RWPE1 (cell line): ENCODE measurements at regions not wholly inside any gene's neighbourhood (a gene's known extent, or its start where the extent isn't known, plus 50 kb on each side); places are given as distances from the start of the nearest gene placed in this dataset.

ENCODE experiments used
- CTCF ChIA-PET: fragments of 350-600 bp; sonication (Branson Sonifier 250); formaldehyde crosslinking; extraction: SDS; loops from one replicate; lab custom pipeline; 2021; lab: Yijun Ruan, JAX
- POLR2A ChIA-PET: fragments of 400-600 bp; formaldehyde crosslinking; extraction: SDS; loops from one replicate; lab custom pipeline; 2020; ENCODE audit warnings: antibody characterized with exemption; ENCODE audit not compliant: low non-redundant PET; lab: Yijun Ruan, JAX
- DNase-seq: peaks from one replicate; pipeline ENCODE4 v3.0.0; 2012; ENCODE audit warnings: low spot score
- H3K27ac ChIP-seq: fragments of 450-650 bp; 2 replicates; pipeline ENCODE4 v1.5.1; 2017
- TF ChIP-seq, protein P1 (sequence below): fragments of 450-650 bp; conservative IDR thresholded peaks from 2 replicates; pipeline ENCODE4 v1.5.1; 2017; ENCODE audit warnings: low read depth, mild to moderate bottlenecking

DNA sequence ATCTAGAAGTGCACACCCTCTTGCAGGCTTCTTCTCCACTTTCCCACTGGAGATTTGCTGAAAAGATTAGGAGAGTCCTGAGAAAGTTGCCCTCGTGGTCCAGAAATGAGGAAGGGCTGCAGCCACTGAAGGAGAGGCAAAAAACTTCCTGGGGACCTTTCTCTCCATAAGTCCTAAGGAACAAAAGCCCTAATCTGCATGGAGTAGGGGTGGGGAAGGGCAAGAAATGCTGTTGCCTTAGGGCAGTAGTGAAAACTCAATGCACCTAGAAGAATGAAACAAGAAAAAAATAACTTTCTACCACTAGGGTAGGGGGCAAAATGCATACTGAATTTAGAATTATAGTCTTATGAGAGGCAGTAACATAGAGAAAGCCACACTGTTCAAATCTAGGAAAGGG is 1408.8 kb downstream of the PCDH19 start:
- no peak for DNase-seq
- TF ChIP-seq, protein P1, sequence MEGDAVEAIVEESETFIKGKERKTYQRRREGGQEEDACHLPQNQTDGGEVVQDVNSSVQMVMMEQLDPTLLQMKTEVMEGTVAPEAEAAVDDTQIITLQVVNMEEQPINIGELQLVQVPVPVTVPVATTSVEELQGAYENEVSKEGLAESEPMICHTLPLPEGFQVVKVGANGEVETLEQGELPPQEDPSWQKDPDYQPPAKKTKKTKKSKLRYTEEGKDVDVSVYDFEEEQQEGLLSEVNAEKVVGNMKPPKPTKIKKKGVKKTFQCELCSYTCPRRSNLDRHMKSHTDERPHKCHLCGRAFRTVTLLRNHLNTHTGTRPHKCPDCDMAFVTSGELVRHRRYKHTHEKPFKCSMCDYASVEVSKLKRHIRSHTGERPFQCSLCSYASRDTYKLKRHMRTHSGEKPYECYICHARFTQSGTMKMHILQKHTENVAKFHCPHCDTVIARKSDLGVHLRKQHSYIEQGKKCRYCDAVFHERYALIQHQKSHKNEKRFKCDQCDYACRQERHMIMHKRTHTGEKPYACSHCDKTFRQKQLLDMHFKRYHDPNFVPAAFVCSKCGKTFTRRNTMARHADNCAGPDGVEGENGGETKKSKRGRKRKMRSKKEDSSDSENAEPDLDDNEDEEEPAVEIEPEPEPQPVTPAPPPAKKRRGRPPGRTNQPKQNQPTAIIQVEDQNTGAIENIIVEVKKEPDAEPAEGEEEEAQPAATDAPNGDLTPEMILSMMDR, result no peak
- ChIA-PET POLR2A (no interaction called here), CTCF (no interaction called here)
- no peak overlapping the region for H3K27ac ChIP-seq

- DNase-seq, result no peak
- H3K27ac ChIP-seq, result no peak overlapping the region
- TF ChIP-seq, protein P1, result no peak
- ChIA-PET CTCF (interaction anchor here (0.6 kb wide), 1 partner anchor 1658 kb away, joined by 3 read pairs; no protein-coding TSS in a partner anchor), POLR2A (no interaction called here)
Measured at GRCh38 chrX:98962996-98963395, 1447.1 kb downstream of the PCDH19 start.

GRCh38 chrX:98956014-98956413 is 1454.1 kb downstream of the PCDH19 start:
- DNase-seq, result no peak

GRCh38 chrX:98939456-98939855 is 1470.6 kb downstream of the PCDH19 start:
- DNase-seq, result no peak
- ChIA-PET POLR2A (no interaction called here), CTCF (no interaction called here)
- TF ChIP-seq, protein P1, result no peak
- no peak overlapping the region for H3K27ac ChIP-seq

More at GRCh38 chrX:98956014-98956413, 1454.1 kb downstream of the PCDH19 start:
- no peak overlapping the region for H3K27ac ChIP-seq
- TF ChIP-seq, protein P1, result no peak
- ChIA-PET POLR2A (no interaction called here), CTCF (no interaction called here)

GRCh38 chrX:98931216-98931615 is 1478.9 kb downstream of the PCDH19 start:
- TF ChIP-seq, protein P1, result no peak
- H3K27ac ChIP-seq, result no peak overlapping the region
- POLR2A ChIA-PET, result no interaction called here
- no peak for DNase-seq
- CTCF ChIA-PET, result no interaction called here

GRCh38 chrX:98924511-98924910 is 1485.6 kb downstream of the PCDH19 start:
- no peak overlapping the region for H3K27ac ChIP-seq
- ChIA-PET CTCF (no interaction called here), POLR2A (no interaction called here)
- no peak for DNase-seq
- TF ChIP-seq, protein P1, result no peak
